HepG2 (cell line): ENCODE measurements at regions not wholly inside any gene's neighbourhood (a gene's known extent, or its start where the extent isn't known, plus 50 kb on each side); places are given as distances from the start of the nearest gene placed in this dataset.
A peak's percentile ranks its signal among the peaks of the same experiment; 100 is the strongest.

ENCODE experiments used
- ATAC-seq: fragments of 200-7000 bp; cut with Tn5 transposase; 3 replicates; pipeline ENCODE4 v1.9.1; 2020; ENCODE audit warnings: mild to moderate bottlenecking, moderate library complexity
- BruUV-seq: library from RNA; stranded (reverse); fragments of 400-500 nt; replicated peaks from 2 replicates; lab custom pipeline; 2021; lab: Mats Ljungman, UMichigan
- CTCF ChIA-PET: fragments of 300-600 bp; formaldehyde crosslinking; extraction: SDS; loops from one replicate; lab custom pipeline; 2021; ENCODE audit warnings: low total read pairs, inconsistent platforms, low intra/inter-chr PET ratio; lab: Yijun Ruan, JAX
- POLR2A ChIA-PET: fragments of 350-600 bp; sonication (Branson Sonifier 250); formaldehyde crosslinking; loops from one replicate; lab custom pipeline; 2020; ENCODE audit warnings: antibody characterized with exemption, inconsistent platforms; lab: Yijun Ruan, JAX
- DNase-seq: peaks from one replicate; pipeline ENCODE4 v3.0.0-alpha.2; 2015; ENCODE audit warnings: low spot score
- FAIRE-seq: peaks from 3 replicates; lab custom pipeline; 2011; peaks lifted over from hg19 to GRCh38; lab: Jason Lieb, UNC
- H2AFZ ChIP-seq: one replicate; pipeline ENCODE4 v1.6.1; 2011; ENCODE audit warnings: low read length, inconsistent platforms
- H3K27ac ChIP-seq: fragments of 300-600 bp; 3 replicates; pipeline ENCODE4 v1.8.0; 2011; ENCODE audit warnings: mixed run types, mild to moderate bottlenecking, mixed read lengths, low read length, inconsistent platforms; ENCODE audit not compliant: insufficient read depth; ENCODE audit errors: extremely low read length
- H3K27me3 ChIP-seq, 2 experiments: fragments of 200-600 bp in 1 of 2; 2 replicates in 1 of 2; 3 replicates in 1 of 2; pipeline versions ENCODE4 v1.6.0 to v1.8.0; 2011; ENCODE audit warnings: low read length in 2 of 2, mild to moderate bottlenecking in 2 of 2, moderate library complexity in 2 of 2, inconsistent platforms in 1 of 2; ENCODE audit not compliant: insufficient read depth in 2 of 2, control insufficient read depth in 1 of 2
- H3K36me3 ChIP-seq, 2 experiments: fragments of 200-600 bp in 1 of 2; replicated peaks in 1 of 2; 2 replicates in 1 of 2; 3 replicates in 1 of 2; pipeline versions ENCODE4 v1.5.1 to v1.8.0; 2011; ENCODE audit warnings: low read length in 2 of 2, inconsistent platforms in 1 of 2; ENCODE audit not compliant: insufficient read depth in 2 of 2, control insufficient read depth in 1 of 2
- H3K4me1 ChIP-seq: 2 replicates; pipeline ENCODE4 v1.5.1; 2012; ENCODE audit warnings: low read length, inconsistent platforms; ENCODE audit not compliant: insufficient read depth
- H3K4me2 ChIP-seq: 2 replicates; pipeline ENCODE4 v1.6.0; 2011; ENCODE audit warnings: low read depth, low read length, inconsistent platforms
- H3K4me3 ChIP-seq, 3 experiments: fragments of 200-600 bp in 1 of 3; sonication (generic), shearing (Covaris generic) in 1 of 3; replicated peaks in 1 of 3; 2 replicates each; pipeline ENCODE4 v1.5.1; 2011 to 2016; ENCODE audit warnings: low read length in 3 of 3, inconsistent platforms in 2 of 3, low read depth in 2 of 3, mild to moderate bottlenecking in 2 of 3, control low read depth in 1 of 3, mixed read lengths in 1 of 3; ENCODE audit not compliant: insufficient read depth in 1 of 3
- H3K79me2 ChIP-seq: one replicate; pipeline ENCODE4 v1.6.1; 2011; ENCODE audit warnings: low read length, inconsistent platforms; ENCODE audit not compliant: insufficient read depth
- H3K9ac ChIP-seq: 2 replicates; pipeline ENCODE4 v1.6.0; 2011; ENCODE audit warnings: mild to moderate bottlenecking, low read depth, low read length, inconsistent platforms; ENCODE audit not compliant: insufficient read depth
- H3K9me3 ChIP-seq: 2 replicates; pipeline ENCODE4 v1.5.1; 2012; ENCODE audit warnings: mild to moderate bottlenecking, low read length
- H4K20me1 ChIP-seq: 2 replicates; pipeline ENCODE4 v1.6.0; 2011; ENCODE audit warnings: inconsistent platforms, mild to moderate bottlenecking, low read length, moderate library complexity; ENCODE audit not compliant: insufficient read depth
- ARID4A ChIP-seq: sonication (generic); formaldehyde crosslinking; IDR thresholded peaks from 2 replicates; pipeline ENCODE4 v1.5.0; 2020; ENCODE audit warnings: mild to moderate bottlenecking, missing genetic modification reagents, borderline replicate concordance
- FLYWCH1 ChIP-seq: sonication (generic); formaldehyde crosslinking; IDR thresholded peaks from 2 replicates; pipeline ENCODE4 v1.8.1; 2023; ENCODE audit warnings: mild to moderate bottlenecking, missing genetic modification reagents
- KMT2B ChIP-seq: IDR thresholded peaks from 2 replicates; pipeline ENCODE4 v1.6.1; 2016; ENCODE audit warnings: missing genetic modification reagents, missing compliant biosample characterization
- NFE2L2 ChIP-seq: fragments of 150-350 bp; IDR thresholded peaks from 2 replicates; pipeline ENCODE4 v1.6.1; 2014; ENCODE audit warnings: low read length
- NR2F2 ChIP-seq: IDR thresholded peaks from 2 replicates; pipeline ENCODE4 v1.6.1; 2012; ENCODE audit warnings: low read depth, inconsistent platforms, borderline replicate concordance
- PATZ1 ChIP-seq: sonication (generic); formaldehyde crosslinking; IDR thresholded peaks from 2 replicates; pipeline ENCODE4 v1.4.0; 2020; ENCODE audit warnings: missing genetic modification reagents
- SMARCC2 ChIP-seq: fragments of 450-650 bp; IDR thresholded peaks from 2 replicates; pipeline ENCODE4 v1.6.1; 2017; ENCODE audit warnings: antibody characterized with exemption, mild to moderate bottlenecking
- TRIM22 ChIP-seq: fragments of 450-650 bp; IDR thresholded peaks from 2 replicates; pipeline ENCODE4 v1.6.1; 2017
- ZFP1 ChIP-seq: IDR thresholded peaks from 2 replicates; pipeline ENCODE4 v1.6.1; 2016
- ZNF121 ChIP-seq: sonication (generic); formaldehyde crosslinking; IDR thresholded peaks from 2 replicates; pipeline ENCODE4 v1.5.0; 2020; ENCODE audit warnings: mild to moderate bottlenecking, missing genetic modification reagents
- ZNF264 ChIP-seq: sonication (generic); formaldehyde crosslinking; IDR thresholded peaks from 2 replicates; pipeline ENCODE4 v1.4.0; 2020; ENCODE audit warnings: missing genetic modification reagents
- ZNF652 ChIP-seq: IDR thresholded peaks from 2 replicates; pipeline ENCODE4 v1.6.1; 2016; ENCODE audit warnings: low read depth, borderline replicate concordance
- ZNF839 ChIP-seq: sonication (generic); formaldehyde crosslinking; IDR thresholded peaks from 2 replicates; pipeline ENCODE4 v1.4.0; 2020; ENCODE audit warnings: missing genetic modification reagents, mild to moderate bottlenecking, borderline replicate concordance
- WGBS: methylation state at CpG from one replicate; pipeline ENCODE4 v1.1.6; 2017; ENCODE audit warnings: low lambda C conversion rate; 5-methylcytosine and 5-hydroxymethylcytosine counted together
- in situ Hi-C: cut with HindIII; loops from 2 replicates; pipeline ENCODE4 v1.10.0; 2017; ENCODE audit warnings: low pct_unique_long_range_greater_than_20kb; ENCODE audit not compliant: extremely low pct_ligation_motif_present
- intact Hi-C: fragments of 100-400 bp; cut with micrococcal nuclease; formaldehyde crosslinking; loops from one replicate; pipeline ENCODE4 v1.10.0; 2022; ENCODE audit not compliant: unreplicated experiment

GRCh38 chr7:145633513-145633912, 483.1 kb upstream of the CNTNAP2 start:
- ATAC-seq (no peak), DNase-seq (no peak), FAIRE-seq (no peak)
- Histone ChIP-seq H3K4me2 (no peak overlapping the region), H3K27me3 (no peaks in the 10 kb centered on the region), H3K4me3 (no peak overlapping the region), H3K9ac (no peak overlapping the region), H3K4me1 (no peaks in the 10 kb centered on the region), H3K9me3 (peaks cover 80% of the 10 kb centered on the region), H3K27ac (no peak overlapping the region), H4K20me1 (no peaks in the 10 kb centered on the region), H2AFZ (no peak overlapping the region), H3K36me3 (no peaks in the 10 kb centered on the region), H3K79me2 (no peaks in the 10 kb centered on the region)
- TF ChIP-seq NFE2L2 = peak; percentile 64; the same call in 1 of the 2 replicates
- TF ChIP-seq FLYWCH1 (CRISPR knock-in tag) = no peak
- TF ChIP-seq ZNF839 (CRISPR knock-in tag) = no peak
- ChIA-PET POLR2A (no interaction called here), CTCF (no interaction called here)
- 0% methylated on average over 2 of the region's 2 CpGs for WGBS
- no TSS peak for BruUV-seq
- intact Hi-C loops = no loop called here
- in situ Hi-C loops = no loop called here

GRCh38 chr7:145624618-145625017, 492.0 kb upstream of the CNTNAP2 start:
- ATAC-seq (no peak), DNase-seq (no peak), FAIRE-seq (no peak)
- no TSS peak for BruUV-seq
- in situ Hi-C loops (no loop called here), intact Hi-C loops (no loop called here)
- no peak overlapping the region for H3K4me3 ChIP-seq
- TF ChIP-seq ZNF652 (CRISPR knock-in tag) (no peak), TRIM22 (no peak), ZNF264 (CRISPR knock-in tag) (no peak), KMT2B (CRISPR knock-in tag) (no peak), ZNF121 (CRISPR knock-in tag) (no peak), PATZ1 (CRISPR knock-in tag) (no peak), ZFP1 (CRISPR knock-in tag) (no peak), SMARCC2 (no peak), NR2F2 (no peak), ARID4A (CRISPR knock-in tag) (no peak)
- ChIA-PET POLR2A (no interaction called here), CTCF (no interaction called here)
- H3K4me2 ChIP-seq = no peak overlapping the region
- H4K20me1 ChIP-seq = no peaks in the 10 kb centered on the region
- no peaks in the 10 kb centered on the region for H3K36me3 ChIP-seq
- 0% methylated on average over 1 of the region's 1 CpG for WGBS
- H3K4me1 ChIP-seq = no peaks in the 10 kb centered on the region
- H2AFZ ChIP-seq = no peak overlapping the region
- H3K79me2 ChIP-seq = no peaks in the 10 kb centered on the region
- H3K27ac ChIP-seq = no peak overlapping the region
- H3K27me3 ChIP-seq = no peaks in the 10 kb centered on the region
- H3K9ac ChIP-seq = no peak overlapping the region
- peaks cover 87% of the 10 kb centered on the region for H3K9me3 ChIP-seq
